Natural killer cell (primary cell): ENCODE measurements at regions not wholly inside any gene's neighbourhood (a gene's known extent, or its start where the extent isn't known, plus 50 kb on each side); places are given as distances from the start of the nearest gene placed in this dataset.

ENCODE experiments used
- ATAC-seq, 3 donors: fragments of 150-1000 bp in 2 of 3; fragments of 200-7000 bp in 1 of 3; cut with Tn5 transposase; 1 replicate in 1 of 3; 2 replicates in 2 of 3; pipeline ENCODE4 v1.10.0; 2021; ENCODE audit warnings: mild to moderate bottlenecking in 2 of 3, moderate library complexity in 2 of 3
- DNase-seq, 2 donors: peaks; one replicate each; pipeline versions ENCODE4 v3.0.0 to v3.0.0-alpha.2; 2013 to 2021; ENCODE audit warnings: mixed read lengths in 1 of 2
- H3K27ac ChIP-seq: one replicate; pipeline ENCODE4 v1.5.1; 2013; ENCODE audit warnings: mild to moderate bottlenecking, low read length
- H3K27me3 ChIP-seq: one replicate; pipeline ENCODE4 v1.6.1; 2013; ENCODE audit warnings: low read length; ENCODE audit not compliant: control insufficient read depth, insufficient read depth
- H3K36me3 ChIP-seq: one replicate; pipeline ENCODE4 v1.6.1; 2013; ENCODE audit warnings: low read length; ENCODE audit not compliant: control insufficient read depth, insufficient read depth
- H3K4me1 ChIP-seq: one replicate; pipeline ENCODE4 v1.6.1; 2013; ENCODE audit warnings: low read length; ENCODE audit not compliant: control insufficient read depth, insufficient read depth
- H3K4me3 ChIP-seq: one replicate; pipeline ENCODE4 v1.5.1; 2013; ENCODE audit warnings: low read length
- H3K9me3 ChIP-seq: one replicate; pipeline ENCODE4 v1.6.1; 2013; ENCODE audit warnings: low read length; ENCODE audit not compliant: control insufficient read depth, insufficient read depth
- H3K27ac Mint-ChIP-seq, 2 donors: one replicate each; pipeline ENCODE4 v1.8.0; 2022; ENCODE audit warnings: mild to moderate bottlenecking in 2 of 2, mixed read lengths in 2 of 2, moderate library complexity in 1 of 2
- H3K27me3 Mint-ChIP-seq, 2 donors: one replicate each; pipeline ENCODE4 v1.8.0; 2022; ENCODE audit warnings: low read depth in 2 of 2, mixed read lengths in 2 of 2
- H3K36me3 Mint-ChIP-seq: one replicate; pipeline ENCODE4 v1.8.0; 2022; ENCODE audit warnings: mixed read lengths
- H3K4me1 Mint-ChIP-seq, 2 donors: one replicate each; pipeline ENCODE4 v1.8.0; 2022; ENCODE audit warnings: mixed read lengths in 2 of 2
- H3K4me3 Mint-ChIP-seq: one replicate; pipeline ENCODE4 v1.8.0; 2022; ENCODE audit warnings: mild to moderate bottlenecking, moderate library complexity, mixed read lengths
- H3K9me3 Mint-ChIP-seq, 2 donors: one replicate each; pipeline ENCODE4 v1.8.0; 2022; ENCODE audit warnings: mixed read lengths in 2 of 2
- WGBS: methylation state at CpG from one replicate; pipeline ENCODE4 v1.1.7; 2013; ENCODE audit warnings: missing lambda C conversion rate; ENCODE audit not compliant: insufficient coverage; 5-methylcytosine and 5-hydroxymethylcytosine counted together
- intact Hi-C: fragments of 100-400 bp; cut with micrococcal nuclease; formaldehyde crosslinking; loops from one replicate; pipeline ENCODE4 v1.14.2; 2022
- TF ChIP-seq, protein P1 (sequence below): fragments of 200-600 bp; IDR thresholded peaks from one replicate; pipeline ENCODE4 v1.8.0; 2022; ENCODE audit warnings: antibody characterized with exemption

DNA sequence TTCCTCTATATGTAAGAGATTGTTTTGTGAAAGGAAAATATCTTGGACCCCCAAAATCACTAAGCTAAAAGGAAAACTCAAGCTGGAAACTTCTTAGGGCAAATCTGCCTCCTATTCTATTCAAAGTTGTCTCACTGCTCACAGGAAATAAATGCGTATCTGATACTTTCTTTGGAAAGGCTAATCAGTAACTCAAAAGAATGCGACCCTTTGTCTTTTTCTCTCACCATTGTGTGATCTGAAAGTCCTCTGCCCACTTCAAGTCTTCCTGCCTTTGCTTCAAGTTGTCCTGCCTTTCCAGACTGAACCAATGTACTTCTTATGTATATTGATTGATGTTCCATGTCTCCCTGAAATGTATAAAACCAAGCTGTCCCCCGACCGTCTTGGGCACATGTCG is 157.3 kb downstream of the KIF2B start:
- H3K4me3 ChIP-seq: no peak overlapping the region
- H3K27ac ChIP-seq: no peak overlapping the region
- DNase-seq (no peak), ATAC-seq (no peak)
- H3K4me1 ChIP-seq: no peaks in the 10 kb centered on the region
- no peaks in the 10 kb centered on the region for H3K36me3 ChIP-seq
- H3K9me3 ChIP-seq: no peaks in the 10 kb centered on the region
- Mint-ChIP-seq H3K9me3 (peaks cover 18 to 32% of the 10 kb centered on the region in 2 donors), H3K27me3 (no peaks in the 10 kb centered on the region), H3K4me1 (no peaks in the 10 kb centered on the region), H3K4me3 (no peak overlapping the region), H3K27ac (no peak overlapping the region), H3K36me3 (peaks cover 8% of the 10 kb centered on the region)
- H3K27me3 ChIP-seq: no peaks in the 10 kb centered on the region
- intact Hi-C loops: no loop called here
- TF ChIP-seq, protein P1, sequence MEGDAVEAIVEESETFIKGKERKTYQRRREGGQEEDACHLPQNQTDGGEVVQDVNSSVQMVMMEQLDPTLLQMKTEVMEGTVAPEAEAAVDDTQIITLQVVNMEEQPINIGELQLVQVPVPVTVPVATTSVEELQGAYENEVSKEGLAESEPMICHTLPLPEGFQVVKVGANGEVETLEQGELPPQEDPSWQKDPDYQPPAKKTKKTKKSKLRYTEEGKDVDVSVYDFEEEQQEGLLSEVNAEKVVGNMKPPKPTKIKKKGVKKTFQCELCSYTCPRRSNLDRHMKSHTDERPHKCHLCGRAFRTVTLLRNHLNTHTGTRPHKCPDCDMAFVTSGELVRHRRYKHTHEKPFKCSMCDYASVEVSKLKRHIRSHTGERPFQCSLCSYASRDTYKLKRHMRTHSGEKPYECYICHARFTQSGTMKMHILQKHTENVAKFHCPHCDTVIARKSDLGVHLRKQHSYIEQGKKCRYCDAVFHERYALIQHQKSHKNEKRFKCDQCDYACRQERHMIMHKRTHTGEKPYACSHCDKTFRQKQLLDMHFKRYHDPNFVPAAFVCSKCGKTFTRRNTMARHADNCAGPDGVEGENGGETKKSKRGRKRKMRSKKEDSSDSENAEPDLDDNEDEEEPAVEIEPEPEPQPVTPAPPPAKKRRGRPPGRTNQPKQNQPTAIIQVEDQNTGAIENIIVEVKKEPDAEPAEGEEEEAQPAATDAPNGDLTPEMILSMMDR: no peak
- 90% methylated on average over 5 of the region's 5 CpGs for WGBS

DNA sequence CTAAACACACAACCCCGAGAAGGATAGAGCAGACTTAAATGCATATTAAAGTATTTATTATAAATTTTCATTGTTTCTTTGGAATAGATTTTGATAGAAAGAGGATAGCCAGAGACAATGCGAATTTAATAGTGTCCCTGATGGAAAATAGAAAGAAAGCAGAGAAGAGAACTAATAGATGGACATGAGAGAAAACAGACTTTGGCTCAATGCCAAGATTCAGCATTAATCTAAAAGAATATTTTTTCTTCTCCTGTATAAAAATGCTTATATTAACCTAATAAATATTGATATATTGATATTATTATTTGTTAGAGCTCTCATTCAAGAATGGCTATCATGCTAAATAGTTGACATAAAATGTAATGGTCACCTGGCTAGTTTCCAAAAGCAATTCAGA is 173.4 kb downstream of the KIF2B start:
- H3K4me1 ChIP-seq: no peaks in the 10 kb centered on the region
- H3K27me3 ChIP-seq: no peaks in the 10 kb centered on the region
- H3K27ac ChIP-seq: no peak overlapping the region
- H3K27me3 Mint-ChIP-seq: no peaks in the 10 kb centered on the region
- intact Hi-C loops: no loop called here
- ATAC-seq: no peak
- H3K9me3 ChIP-seq: peaks cover 10% of the 10 kb centered on the region
- H3K36me3 Mint-ChIP-seq: peaks cover 9% of the 10 kb centered on the region
- H3K4me3 ChIP-seq: no peak overlapping the region
- no peak for DNase-seq
- H3K9me3 Mint-ChIP-seq: peaks cover 13 to 27% of the 10 kb centered on the region in 2 donors
- TF ChIP-seq, protein P1: no peak
- 67% methylated on average over 1 of the region's 2 CpGs for WGBS
- H3K27ac Mint-ChIP-seq: no peak overlapping the region
- no peaks in the 10 kb centered on the region for H3K4me1 Mint-ChIP-seq
- no peaks in the 10 kb centered on the region for H3K36me3 ChIP-seq
- H3K4me3 Mint-ChIP-seq: no peak overlapping the region

GRCh38 chr17:53996890-53997289 is 174.2 kb downstream of the KIF2B start:
- peaks cover 14% of the 10 kb centered on the region for H3K9me3 ChIP-seq
- H3K4me1 ChIP-seq: no peaks in the 10 kb centered on the region
- DNase-seq (no peak), ATAC-seq (no peak)
- Mint-ChIP-seq H3K27me3 (no peaks in the 10 kb centered on the region), H3K4me3 (no peak overlapping the region), H3K4me1 (no peaks in the 10 kb centered on the region), H3K27ac (no peak overlapping the region), H3K9me3 (peaks cover 12 to 30% of the 10 kb centered on the region in 2 donors), H3K36me3 (peaks cover 8% of the 10 kb centered on the region)
- no peak overlapping the region for H3K27ac ChIP-seq
- no peaks in the 10 kb centered on the region for H3K36me3 ChIP-seq
- H3K27me3 ChIP-seq: no peaks in the 10 kb centered on the region
- TF ChIP-seq, protein P1: no peak
- intact Hi-C loops: no loop called here
- H3K4me3 ChIP-seq: no peak overlapping the region

GRCh38 chr17:54007855-54008254 is 185.1 kb downstream of the KIF2B start:
- Mint-ChIP-seq H3K36me3 (peaks cover 6% of the 10 kb centered on the region), H3K27ac (no peak overlapping the region), H3K9me3 (peaks cover 10 to 34% of the 10 kb centered on the region in 2 donors), H3K27me3 (no peaks in the 10 kb centered on the region), H3K4me1 (no peaks in the 10 kb centered on the region), H3K4me3 (no peak overlapping the region)
- Histone ChIP-seq H3K27me3 (no peaks in the 10 kb centered on the region), H3K4me1 (no peaks in the 10 kb centered on the region), H3K9me3 (peaks cover 3% of the 10 kb centered on the region), H3K27ac (no peak overlapping the region), H3K36me3 (no peaks in the 10 kb centered on the region), H3K4me3 (no peak overlapping the region)
- WGBS: 62% methylated on average over 2 of the region's 2 CpGs
- ATAC-seq (no peak), DNase-seq (no peak)
- TF ChIP-seq, protein P1: no peak
- intact Hi-C loops: no loop called here
